IMR-90 (cell line): ENCODE measurements at regions not wholly inside any gene's neighbourhood (a gene's known extent, or its start where the extent isn't known, plus 50 kb on each side); places are given as distances from the start of the nearest gene placed in this dataset.
A peak's percentile ranks its signal among the peaks of the same experiment; 100 is the strongest.

Source experiments
- ATAC-seq: fragments of 200-7000 bp; cut with Tn5 transposase; 2 replicates; pipeline ENCODE4 v1.9.1; 2020; ENCODE audit warnings: low read depth, mild to moderate bottlenecking, moderate library complexity
- BruUV-seq: library from RNA; stranded (reverse); fragments of 400-500 nt; replicated peaks from 2 replicates; lab custom pipeline; 2021; lab: Mats Ljungman, UMichigan
- CTCF ChIA-PET: fragments of 300-600 bp; formaldehyde crosslinking; extraction: SDS; loops from one replicate; lab custom pipeline; 2021; ENCODE audit warnings: antibody characterized with exemption; lab: Yijun Ruan, JAX
- POLR2A ChIA-PET: fragments of 300-600 bp; sonication (Branson Sonifier 250); formaldehyde crosslinking; loops from one replicate; lab custom pipeline; 2022; ENCODE audit warnings: antibody characterized with exemption; ENCODE audit not compliant: unreplicated experiment; lab: Charles Lee
- DNase-seq: peaks from one replicate; pipeline ENCODE4 v3.0.0; 2013
- H2AFZ ChIP-seq: replicated peaks from 2 replicates; pipeline ENCODE3; 2013; ENCODE audit warnings: low read length, mild to moderate bottlenecking; ENCODE audit not compliant: poor library complexity
- H2AK5ac ChIP-seq: 2 replicates; pipeline ENCODE4 v1.6.1; 2013; ENCODE audit warnings: low read depth, low read length, inconsistent platforms
- H2AK9ac ChIP-seq: replicated peaks from 2 replicates; pipeline ENCODE3; 2013; ENCODE audit warnings: mild to moderate bottlenecking, low read depth, low read length, moderate library complexity; ENCODE audit not compliant: poor library complexity
- H2BK120ac ChIP-seq: 2 replicates; pipeline ENCODE4 v1.6.1; 2013; ENCODE audit warnings: low read depth, low read length, inconsistent platforms
- H2BK15ac ChIP-seq: 3 replicates; pipeline ENCODE4 v1.6.1; 2013; ENCODE audit warnings: low read depth, low read length, inconsistent platforms
- H2BK20ac ChIP-seq: 2 replicates; pipeline ENCODE4 v1.6.1; 2013; ENCODE audit warnings: low read depth, mild to moderate bottlenecking, inconsistent platforms, low read length, moderate library complexity
- H2BK5ac ChIP-seq: 2 replicates; pipeline ENCODE4 v1.6.1; 2013; ENCODE audit warnings: mild to moderate bottlenecking, low read depth, low read length, inconsistent platforms; ENCODE audit not compliant: poor library complexity, severe bottlenecking
- H3K14ac ChIP-seq: replicated peaks from 2 replicates; pipeline ENCODE4 v1.6.1; 2013; ENCODE audit warnings: low read depth, low read length, inconsistent platforms
- H3K18ac ChIP-seq: 2 replicates; pipeline ENCODE4 v1.6.1; 2013; ENCODE audit warnings: low read depth, low read length, control low read depth
- H3K23ac ChIP-seq: 2 replicates; pipeline ENCODE4 v1.6.1; 2013; ENCODE audit warnings: low read depth, low read length, inconsistent platforms
- H3K27ac ChIP-seq: 2 replicates; pipeline ENCODE4 v1.5.1; 2013; ENCODE audit warnings: mild to moderate bottlenecking, control low read depth, low read length; ENCODE audit not compliant: insufficient read depth
- H3K27me3 ChIP-seq: 2 replicates; pipeline ENCODE4 v1.6.1; 2013; ENCODE audit warnings: low read length; ENCODE audit not compliant: control insufficient read depth, insufficient read depth
- H3K36me3 ChIP-seq: 2 replicates; pipeline ENCODE4 v1.6.1; 2013; ENCODE audit warnings: low read length, mixed read lengths; ENCODE audit not compliant: control insufficient read depth, insufficient read depth
- H3K4ac ChIP-seq: 2 replicates; pipeline ENCODE4 v1.6.1; 2013; ENCODE audit warnings: low read depth, low read length, inconsistent platforms
- H3K4me1 ChIP-seq: 2 replicates; pipeline ENCODE4 v1.6.1; 2013; ENCODE audit warnings: low read length, mixed read lengths; ENCODE audit not compliant: control insufficient read depth, insufficient read depth
- H3K4me2 ChIP-seq: 2 replicates; pipeline ENCODE4 v1.6.1; 2013; ENCODE audit warnings: low read depth, mild to moderate bottlenecking, control low read depth, low read length, moderate library complexity
- H3K4me3 ChIP-seq: 2 replicates; pipeline ENCODE4 v1.5.1; 2013; ENCODE audit warnings: low read depth, mild to moderate bottlenecking, control low read depth, low read length, moderate library complexity; ENCODE audit not compliant: insufficient read depth
- H3K56ac ChIP-seq: 2 replicates; pipeline ENCODE4 v1.6.1; 2013; ENCODE audit warnings: low read length, inconsistent platforms; ENCODE audit not compliant: insufficient read depth; ENCODE audit errors: extremely low read depth
- H3K79me1 ChIP-seq, 2 experiments: 2 replicates each; pipeline ENCODE4 v1.6.1; 2013; ENCODE audit warnings: low read length in 2 of 2, inconsistent platforms in 1 of 2, low read depth in 1 of 2
- H3K9ac ChIP-seq: 2 replicates; pipeline ENCODE4 v1.6.1; 2013; ENCODE audit warnings: low read depth, low read length, control low read depth
- H3K9me1 ChIP-seq: 2 replicates; pipeline ENCODE4 v1.6.1; 2013; ENCODE audit warnings: low read length, inconsistent platforms; ENCODE audit not compliant: insufficient read depth
- H3K9me3 ChIP-seq: 2 replicates; pipeline ENCODE4 v1.6.1; 2013; ENCODE audit warnings: low read length; ENCODE audit not compliant: control insufficient read depth, insufficient read depth
- H4K20me1 ChIP-seq: 2 replicates; pipeline ENCODE4 v1.6.1; 2013; ENCODE audit warnings: low read length, inconsistent platforms; ENCODE audit not compliant: insufficient read depth
- H4K5ac ChIP-seq: 2 replicates; pipeline ENCODE4 v1.6.1; 2013; ENCODE audit warnings: mild to moderate bottlenecking, low read depth, low read length, control low read depth
- H4K8ac ChIP-seq, 2 experiments: 2 replicates each; pipeline ENCODE4 v1.6.1; 2013; ENCODE audit warnings: low read depth in 2 of 2, low read length in 2 of 2, control low read depth in 1 of 2, inconsistent platforms in 1 of 2
- H4K91ac ChIP-seq: 2 replicates; pipeline ENCODE4 v1.6.1; 2013; ENCODE audit warnings: low read depth, low read length, inconsistent platforms; ENCODE audit not compliant: insufficient read depth
- BHLHE40 ChIP-seq: fragments of 150-350 bp; IDR thresholded peaks from 2 replicates; pipeline ENCODE4 v1.6.1; 2016; ENCODE audit warnings: mild to moderate bottlenecking, low read depth, low read length
- CEBPB ChIP-seq: IDR thresholded peaks from 2 replicates; pipeline ENCODE4 v1.6.1; 2012; ENCODE audit warnings: low read depth, low read length, improper control_type of control experiment
- CHD1 ChIP-seq: IDR thresholded peaks from 2 replicates; pipeline ENCODE4 v1.6.1; 2012; ENCODE audit warnings: low read depth, low read length, improper control_type of control experiment
- ELK1 ChIP-seq: fragments of 150-350 bp; IDR thresholded peaks from 2 replicates; pipeline ENCODE4 v1.6.1; 2016; ENCODE audit warnings: low read depth, mild to moderate bottlenecking, low read length, moderate library complexity, borderline replicate concordance
- FOS ChIP-seq: fragments of 150-350 bp; IDR thresholded peaks from 2 replicates; pipeline ENCODE4 v1.6.1; 2016; ENCODE audit warnings: low read depth, low read length
- MAFK ChIP-seq: IDR thresholded peaks from 2 replicates; pipeline ENCODE4 v1.6.1; 2012; ENCODE audit warnings: low read depth, low read length, improper control_type of control experiment
- MAZ ChIP-seq: IDR thresholded peaks from 2 replicates; pipeline ENCODE4 v1.6.1; 2012; ENCODE audit warnings: low read depth, mild to moderate bottlenecking, low read length, improper control_type of control experiment, moderate library complexity, borderline replicate concordance
- MXI1 ChIP-seq: IDR thresholded peaks from 2 replicates; pipeline ENCODE4 v1.6.1; 2012; ENCODE audit warnings: low read depth, mild to moderate bottlenecking, low read length, moderate library complexity, borderline replicate concordance
- NFE2L2 ChIP-seq: fragments of 150-350 bp; IDR thresholded peaks from 2 replicates; pipeline ENCODE4 v1.6.1; 2016; ENCODE audit warnings: low read depth, mild to moderate bottlenecking, low read length
- POLR2A ChIP-seq: IDR thresholded peaks from 2 replicates; pipeline ENCODE4 v1.6.1; 2012; ENCODE audit warnings: mild to moderate bottlenecking, low read depth, low read length
- RAD21 ChIP-seq: IDR thresholded peaks from 2 replicates; pipeline ENCODE4 v1.6.1; 2012; ENCODE audit warnings: low read length, improper control_type of control experiment
- RCOR1 ChIP-seq: IDR thresholded peaks from 2 replicates; pipeline ENCODE4 v1.6.1; 2012; ENCODE audit warnings: mild to moderate bottlenecking, low read length, improper control_type of control experiment; ENCODE audit not compliant: insufficient replicate concordance
- RFX5 ChIP-seq: IDR thresholded peaks from 2 replicates; pipeline ENCODE4 v1.8.0; 2012; ENCODE audit warnings: low read depth, mild to moderate bottlenecking, low read length, moderate library complexity
- SMC3 ChIP-seq: fragments of 150-350 bp; IDR thresholded peaks from 2 replicates; pipeline ENCODE4 v1.6.1; 2016; ENCODE audit warnings: low read depth, mild to moderate bottlenecking, antibody characterized with exemption, low read length, moderate library complexity
- USF2 ChIP-seq: fragments of 150-350 bp; IDR thresholded peaks from 2 replicates; pipeline ENCODE4 v1.6.1; 2017; ENCODE audit warnings: mild to moderate bottlenecking, antibody characterized with exemption, low read length, low read depth
- WGBS, 2 experiments: methylation state at CpG; one replicate each; pipeline versions ENCODE4 v1.1.5 to v1.1.7; 2013; ENCODE audit warnings: missing lambda C conversion rate in 2 of 2; ENCODE audit not compliant: insufficient read length in 1 of 2; ENCODE audit errors: extremely low coverage in 2 of 2; 5-methylcytosine and 5-hydroxymethylcytosine counted together
- dilution Hi-C: fragments of 300-500 bp; cut with HindIII; formaldehyde crosslinking; loops from one replicate; pipeline ENCODE4 v1.14.3; 2018; ENCODE audit warnings: low sequenced_read_pairs; ENCODE audit not compliant: unreplicated experiment
- in situ Hi-C: fragments of 300-500 bp; cut with MboI; formaldehyde crosslinking; loops from 3 replicates; pipeline ENCODE4 v1.14.3; 2019; ENCODE audit warnings: low sequenced_read_pairs, inconsistent platforms, mixed read lengths
- intact Hi-C: fragments of 100-400 bp; cut with micrococcal nuclease; formaldehyde crosslinking; loops from 2 replicates; pipeline ENCODE4 v1.10.0; 2022
- TF ChIP-seq, protein P1 (sequence below): conservative IDR thresholded peaks from 2 replicates; pipeline ENCODE4 v1.5.1; 2012; ENCODE audit warnings: mild to moderate bottlenecking, low read depth, low read length, improper control_type of control experiment

GRCh38 chr2:67922080-67922785 is 140.6 kb downstream of the C1D start:
- Histone ChIP-seq H3K4me1 (peaks cover 2% of the 10 kb centered on the region), H3K23ac (no peak overlapping the region), H2AK9ac (no peak overlapping the region), H3K9me1 (no peaks in the 10 kb centered on the region), H3K18ac (no peak overlapping the region), H3K9ac (no peak overlapping the region), H4K91ac (no peak overlapping the region; the same call in 1 of the 2 replicates), H3K36me3 (no peaks in the 10 kb centered on the region), H3K9me3 (no peaks in the 10 kb centered on the region), H2BK5ac (no peak overlapping the region), H3K4me3 (no peak overlapping the region), H4K5ac (no peak overlapping the region), H3K56ac (no peak overlapping the region), H2AFZ (peak overlapping the region; percentile 53), H4K20me1 (no peaks in the 10 kb centered on the region), H2BK120ac (peak overlapping the region; percentile 50; the same call in 1 of the 2 replicates), H3K79me1 (no peaks in the 10 kb centered on the region), H2BK20ac (no peak overlapping the region; the same call in 1 of the 2 replicates), H2AK5ac (no peak overlapping the region), H3K27ac (no peak overlapping the region), H3K27me3 (no peaks in the 10 kb centered on the region), H2BK15ac (peak overlapping the region; percentile 48; the same call in 1 of the 3 replicates), H3K4me2 (no peak overlapping the region), H3K14ac (0 out of 2 replicates have a peak overlapping the region, but pooled peaks have one; percentile 62), H3K4ac (no peak overlapping the region), H4K8ac (peak overlapping the region in 1 of 2 experiments; percentile 40; a peak in 1 of 4 replicates)
- DNase-seq (no peak), ATAC-seq (no peak)
- no TSS peak for BruUV-seq
- dilution Hi-C loops (no loop called here), in situ Hi-C loops (no loop called here), intact Hi-C loops (no loop called here)
- ChIA-PET POLR2A (no interaction called here), CTCF (no interaction called here)
- TF ChIP-seq POLR2A, result no peak
- no peak for TF ChIP-seq CHD1
- no peak for TF ChIP-seq RCOR1
- TF ChIP-seq USF2, result no peak
- TF ChIP-seq ELK1, result no peak
- TF ChIP-seq MXI1, result no peak
- TF ChIP-seq BHLHE40, result no peak
- no peak for TF ChIP-seq NFE2L2
- TF ChIP-seq RAD21, result no peak
- no peak for TF ChIP-seq MAZ
- TF ChIP-seq RFX5, result no peak
- TF ChIP-seq FOS, result no peak
- no peak for TF ChIP-seq SMC3
- TF ChIP-seq, protein P1, sequence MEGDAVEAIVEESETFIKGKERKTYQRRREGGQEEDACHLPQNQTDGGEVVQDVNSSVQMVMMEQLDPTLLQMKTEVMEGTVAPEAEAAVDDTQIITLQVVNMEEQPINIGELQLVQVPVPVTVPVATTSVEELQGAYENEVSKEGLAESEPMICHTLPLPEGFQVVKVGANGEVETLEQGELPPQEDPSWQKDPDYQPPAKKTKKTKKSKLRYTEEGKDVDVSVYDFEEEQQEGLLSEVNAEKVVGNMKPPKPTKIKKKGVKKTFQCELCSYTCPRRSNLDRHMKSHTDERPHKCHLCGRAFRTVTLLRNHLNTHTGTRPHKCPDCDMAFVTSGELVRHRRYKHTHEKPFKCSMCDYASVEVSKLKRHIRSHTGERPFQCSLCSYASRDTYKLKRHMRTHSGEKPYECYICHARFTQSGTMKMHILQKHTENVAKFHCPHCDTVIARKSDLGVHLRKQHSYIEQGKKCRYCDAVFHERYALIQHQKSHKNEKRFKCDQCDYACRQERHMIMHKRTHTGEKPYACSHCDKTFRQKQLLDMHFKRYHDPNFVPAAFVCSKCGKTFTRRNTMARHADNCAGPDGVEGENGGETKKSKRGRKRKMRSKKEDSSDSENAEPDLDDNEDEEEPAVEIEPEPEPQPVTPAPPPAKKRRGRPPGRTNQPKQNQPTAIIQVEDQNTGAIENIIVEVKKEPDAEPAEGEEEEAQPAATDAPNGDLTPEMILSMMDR, result no peak
- no peak for TF ChIP-seq CEBPB
- no peak for TF ChIP-seq MAFK
- no CpG with 5 or more reads among the region's 4 CpGs for WGBS, 2 experiments
